ENCODE measurements at regions not wholly inside any gene's neighbourhood (a gene's known extent, or its start where the extent isn't known, plus 50 kb on each side); places are given as distances from the start of the nearest gene placed in this dataset.

GRCh38 chr5:167880420-167880819 lies 411.0 kb upstream of the WWC1 start:
- H3K9me3 Mint-ChIP-seq (ENCODE audit: low read depth): peaks cover 2% of the 10 kb centered on the region
- H3K36me3 Mint-ChIP-seq (ENCODE audit: low read depth): peaks cover 2% of the 10 kb centered on the region
- no peak overlapping the region for H3K4me3 Mint-ChIP-seq (ENCODE audit: unreplicated experiment)
- peaks cover 3% of the 10 kb centered on the region for H3K27me3 Mint-ChIP-seq (ENCODE audit: low read depth)
- no peaks in the 10 kb centered on the region for H3K4me1 Mint-ChIP-seq (ENCODE audit: low read depth)
- DNase-seq (ENCODE audit: low spot score): no peak
- H3K27ac Mint-ChIP-seq (ENCODE audit: unreplicated experiment): no peak overlapping the region
- TF ChIP-seq CTCF (IDR thresholded peaks at IDR 0.05): no peak

GRCh38 chr5:167881041-167881440 lies 410.4 kb upstream of the WWC1 start:
- Mint-ChIP-seq H3K4me1 (ENCODE audit: low read depth) (no peaks in the 10 kb centered on the region), H3K27me3 (ENCODE audit: low read depth) (peaks cover 3% of the 10 kb centered on the region), H3K4me3 (ENCODE audit: unreplicated experiment) (no peak overlapping the region), H3K36me3 (ENCODE audit: low read depth) (peaks cover 2% of the 10 kb centered on the region), H3K9me3 (ENCODE audit: low read depth) (peaks cover 2% of the 10 kb centered on the region), H3K27ac (ENCODE audit: unreplicated experiment) (no peak overlapping the region)
- TF ChIP-seq CTCF (IDR thresholded peaks at IDR 0.05): no peak
- no peak for DNase-seq (ENCODE audit: low spot score)

- no peaks in the 10 kb centered on the region for H3K4me1 Mint-ChIP-seq (ENCODE audit: low read depth)
- peaks cover 2% of the 10 kb centered on the region for H3K9me3 Mint-ChIP-seq (ENCODE audit: low read depth)
- H3K4me3 Mint-ChIP-seq (ENCODE audit: unreplicated experiment): no peak overlapping the region
- peaks cover 7% of the 10 kb centered on the region for H3K27me3 Mint-ChIP-seq (ENCODE audit: low read depth)
- TF ChIP-seq CTCF (IDR thresholded peaks at IDR 0.05): no peak
- no peak for DNase-seq (ENCODE audit: low spot score)
- no peaks in the 10 kb centered on the region for H3K36me3 Mint-ChIP-seq (ENCODE audit: low read depth)
- H3K27ac Mint-ChIP-seq (ENCODE audit: unreplicated experiment): no peak overlapping the region
Observed at GRCh38 chr5:167886196-167886595, 405.2 kb upstream of the WWC1 start.

- H3K9me3 Mint-ChIP-seq (ENCODE audit: low read depth): no peaks in the 10 kb centered on the region
- H3K4me1 Mint-ChIP-seq (ENCODE audit: low read depth): no peaks in the 10 kb centered on the region
- H3K36me3 Mint-ChIP-seq (ENCODE audit: low read depth): no peaks in the 10 kb centered on the region
- H3K27ac Mint-ChIP-seq (ENCODE audit: unreplicated experiment): no peak overlapping the region
- H3K4me3 Mint-ChIP-seq (ENCODE audit: unreplicated experiment): no peak overlapping the region
- TF ChIP-seq CTCF (IDR thresholded peaks at IDR 0.05): peak; percentile 21
- H3K27me3 Mint-ChIP-seq (ENCODE audit: low read depth): peaks cover 4% of the 10 kb centered on the region
- DNase-seq (ENCODE audit: low spot score): no peak
Observed at GRCh38 chr5:167888393-167888792, 403.1 kb upstream of the WWC1 start.

GRCh38 chr5:167889276-167889675 lies 402.2 kb upstream of the WWC1 start:
- Mint-ChIP-seq H3K27me3 (ENCODE audit: low read depth) (peaks cover 5% of the 10 kb centered on the region), H3K4me3 (ENCODE audit: unreplicated experiment) (no peak overlapping the region), H3K9me3 (ENCODE audit: low read depth) (no peaks in the 10 kb centered on the region), H3K27ac (ENCODE audit: unreplicated experiment) (no peak overlapping the region), H3K36me3 (ENCODE audit: low read depth) (no peaks in the 10 kb centered on the region), H3K4me1 (ENCODE audit: low read depth) (no peaks in the 10 kb centered on the region)
- DNase-seq (ENCODE audit: low spot score): no peak
- no peak for TF ChIP-seq CTCF (IDR thresholded peaks at IDR 0.05)
